B cell (primary cell): ENCODE measurements at regions not wholly inside any gene's neighbourhood (a gene's known extent, or its start where the extent isn't known, plus 50 kb on each side); places are given as distances from the start of the nearest gene placed in this dataset.

Source experiments
- ATAC-seq: fragments of 200-7000 bp; cut with Tn5 transposase; one replicate; pipeline ENCODE4 v1.10.0; 2021; ENCODE audit warnings: low read depth, mild to moderate bottlenecking, moderate number of reproducible peaks, moderate library complexity
- CTCF ChIA-PET: fragments of 350-600 bp; sonication (Branson Sonifier 250); formaldehyde crosslinking; loops from one replicate; lab custom pipeline; 2021; ENCODE audit warnings: antibody characterized with exemption, inconsistent platforms; lab: Charles Lee
- POLR2A ChIA-PET: fragments of 350-600 bp; sonication (Branson Sonifier 250); formaldehyde crosslinking; loops from one replicate; lab custom pipeline; 2021; ENCODE audit warnings: antibody characterized with exemption; lab: Charles Lee
- DNase-seq: peaks from one replicate; pipeline ENCODE4 v3.0.0; 2013
- H2AFZ ChIP-seq: 2 replicates; pipeline ENCODE4 v1.6.1; 2012; ENCODE audit warnings: mild to moderate bottlenecking, low read depth, low read length; ENCODE audit not compliant: insufficient read depth, poor library complexity, severe bottlenecking
- H3K27ac ChIP-seq, 2 donors: 1 replicate in 1 of 2; 2 replicates in 1 of 2; pipeline ENCODE4 v1.5.1; 2012 to 2013; ENCODE audit warnings: low read length in 2 of 2, mild to moderate bottlenecking in 2 of 2, moderate library complexity in 1 of 2
- H3K27me3 ChIP-seq, 4 experiments: fragments of 200-600 bp in 1 of 4; sonication (generic) in 1 of 4; replicated peaks in 1 of 4; 1 replicate in 2 of 4; 2 replicates in 2 of 4; pipeline versions ENCODE4 v1.6.1 to v1.7.0; 2013 to 2016; ENCODE audit warnings: low read length in 3 of 4, mild to moderate bottlenecking in 2 of 4, mixed read lengths in 1 of 4, moderate library complexity in 1 of 4; ENCODE audit not compliant: insufficient read depth in 4 of 4, control insufficient read depth in 3 of 4; ENCODE audit errors: control extremely low read depth in 1 of 4
- H3K36me3 ChIP-seq, 2 experiments: replicated peaks in 1 of 2; 1 replicate in 1 of 2; 2 replicates in 1 of 2; pipeline versions ENCODE4 v1.6.1 to v1.7.1; 2013; ENCODE audit warnings: low read length in 1 of 2; ENCODE audit not compliant: insufficient read depth in 2 of 2, control insufficient read depth in 1 of 2; ENCODE audit errors: control extremely low read depth in 1 of 2, extremely low read depth in 1 of 2
- H3K4me1 ChIP-seq, 2 donors: fragments of 200-600 bp in 1 of 2; sonication (generic) in 1 of 2; 1 replicate in 1 of 2; 2 replicates in 1 of 2; pipeline versions ENCODE4 v1.5.1 to v1.6.1; 2013 to 2017; ENCODE audit warnings: low read length in 2 of 2; ENCODE audit not compliant: control insufficient read depth in 2 of 2, insufficient read depth in 2 of 2
- H3K4me2 ChIP-seq: replicated peaks from 2 replicates; pipeline ENCODE3; 2012; ENCODE audit warnings: mild to moderate bottlenecking, low read depth, low read length; ENCODE audit not compliant: poor library complexity, severe bottlenecking
- H3K4me3 ChIP-seq, 5 experiments: fragments of 200-600 bp in 1 of 5; sonication (generic) in 1 of 5; 1 replicate in 3 of 5; 2 replicates in 2 of 5; pipeline versions ENCODE4 v1.5.1 to v1.7.0; 2011 to 2016; ENCODE audit warnings: low read length in 4 of 5, mild to moderate bottlenecking in 4 of 5, low read depth in 2 of 5, control low read depth in 1 of 5, moderate library complexity in 1 of 5; ENCODE audit not compliant: insufficient read depth in 1 of 5; ENCODE audit errors: control extremely low read depth in 1 of 5, extremely low read depth in 1 of 5
- H3K79me2 ChIP-seq: fragments of 200-600 bp; sonication (generic); one replicate; pipeline ENCODE4 v1.6.0; 2016; ENCODE audit warnings: low read length; ENCODE audit not compliant: control insufficient read depth, insufficient read depth
- H3K9ac ChIP-seq: fragments of 200-600 bp; sonication (generic); 2 replicates; pipeline ENCODE4 v1.6.1; 2017; ENCODE audit warnings: mild to moderate bottlenecking, low read length, moderate library complexity
- H3K9me3 ChIP-seq, 3 donors: one replicate each; pipeline versions ENCODE4 v1.6.1 to v1.7.1; 2013; ENCODE audit warnings: low read length in 2 of 3; ENCODE audit not compliant: control insufficient read depth in 2 of 3, insufficient read depth in 1 of 3; ENCODE audit errors: control extremely low read depth in 1 of 3
- H4K20me1 ChIP-seq: 2 replicates; pipeline ENCODE4 v1.6.0; 2012; ENCODE audit warnings: mild to moderate bottlenecking, low read length; ENCODE audit not compliant: insufficient read depth, control insufficient read depth, poor library complexity, severe bottlenecking
- H3K27ac Mint-ChIP-seq: one replicate; pipeline ENCODE4 v1.8.0; 2021; ENCODE audit warnings: mixed read lengths
- H3K27me3 Mint-ChIP-seq: one replicate; pipeline ENCODE4 v1.8.0; 2021; ENCODE audit warnings: mixed read lengths
- H3K4me1 Mint-ChIP-seq: one replicate; pipeline ENCODE4 v1.8.0; 2021; ENCODE audit warnings: mixed read lengths
- H3K4me3 Mint-ChIP-seq: one replicate; pipeline ENCODE4 v1.8.0; 2021; ENCODE audit warnings: mixed read lengths
- H3K9me3 Mint-ChIP-seq: one replicate; pipeline ENCODE4 v1.8.0; 2022; ENCODE audit warnings: mixed read lengths; ENCODE audit not compliant: insufficient read depth
- CTCF ChIP-seq: fragments of 200-600 bp; IDR thresholded peaks from one replicate; pipeline ENCODE4 v1.8.0; 2022; ENCODE audit warnings: antibody characterized with exemption, mild to moderate bottlenecking
- EZH2 ChIP-seq: IDR thresholded peaks from 2 replicates; pipeline ENCODE4 v1.6.1; 2012; ENCODE audit warnings: borderline replicate concordance, low read depth, mild to moderate bottlenecking, moderate library complexity, low read length; ENCODE audit not compliant: insufficient read depth, poor library complexity, severe bottlenecking
- WGBS: methylation state at CpG from one replicate; pipeline ENCODE4 v1.1.5; 2013; ENCODE audit warnings: missing lambda C conversion rate; ENCODE audit not compliant: insufficient coverage; 5-methylcytosine and 5-hydroxymethylcytosine counted together
- intact Hi-C: fragments of 100-400 bp; cut with micrococcal nuclease; formaldehyde crosslinking; loops from one replicate; pipeline ENCODE4 v1.10.0; 2022

GRCh38 chr4:165606465-165607205, 227.8 kb downstream of the CPE start:
- no peak overlapping the region for H3K27ac Mint-ChIP-seq
- H3K27me3 Mint-ChIP-seq, result no peaks in the 10 kb centered on the region
- ATAC-seq (no peak), DNase-seq (no peak)
- POLR2A ChIA-PET, result no interaction called here
- H3K4me3 ChIP-seq, result no peak overlapping the region
- H3K9ac ChIP-seq, result no peak overlapping the region
- no peak overlapping the region for H3K27ac ChIP-seq
- H3K79me2 ChIP-seq, result no peaks in the 10 kb centered on the region
- no peak overlapping the region for H3K4me2 ChIP-seq
- H4K20me1 ChIP-seq, result no peaks in the 10 kb centered on the region
- no peaks in the 10 kb centered on the region for H3K36me3 ChIP-seq
- intact Hi-C loops, result no loop called here
- no peak overlapping the region for H2AFZ ChIP-seq
- CTCF ChIA-PET, result no interaction called here
- no peaks in the 10 kb centered on the region for H3K9me3 Mint-ChIP-seq
- H3K9me3 ChIP-seq, result no peaks in the 10 kb centered on the region
- no peak overlapping the region for H3K4me3 Mint-ChIP-seq
- TF ChIP-seq CTCF (no peak), EZH2 (no peak)
- WGBS, result no CpG with 5 or more reads among the region's 2 CpGs
- no peaks in the 10 kb centered on the region for H3K4me1 Mint-ChIP-seq
- no peaks in the 10 kb centered on the region for H3K27me3 ChIP-seq
- H3K4me1 ChIP-seq, result no peaks in the 10 kb centered on the region

- ChIA-PET CTCF (no interaction called here), POLR2A (no interaction called here)
- Histone ChIP-seq H3K36me3 (no peaks in the 10 kb centered on the region), H3K4me2 (no peak overlapping the region), H3K27me3 (no peaks in the 10 kb centered on the region), H3K4me3 (no peak overlapping the region), H3K9me3 (no peaks in the 10 kb centered on the region), H2AFZ (no peak overlapping the region), H3K79me2 (no peaks in the 10 kb centered on the region), H3K27ac (no peak overlapping the region), H3K4me1 (no peaks in the 10 kb centered on the region), H4K20me1 (no peaks in the 10 kb centered on the region), H3K9ac (no peak overlapping the region)
- Mint-ChIP-seq H3K27me3 (no peaks in the 10 kb centered on the region), H3K4me3 (no peak overlapping the region), H3K27ac (no peak overlapping the region), H3K4me1 (no peaks in the 10 kb centered on the region), H3K9me3 (no peaks in the 10 kb centered on the region)
- no peak for ATAC-seq
- intact Hi-C loops, result no loop called here
- 100% methylated on average over 2 of the region's 2 CpGs for WGBS
- TF ChIP-seq CTCF (no peak), EZH2 (no peak)
- DNase-seq, result no peak
Observed at GRCh38 chr4:165609653-165610052, 230.8 kb downstream of the CPE start.
